GM19438 (cell line): ENCODE measurements at regions not wholly inside any gene's neighbourhood (a gene's known extent, or its start where the extent isn't known, plus 50 kb on each side); places are given as distances from the start of the nearest gene placed in this dataset.
"Not testable (repeated sequence)": the region's sequence is repeated elsewhere in the genome, so short reads cannot be mapped to it uniquely, and the experiment has no call there.

Experiments used
- ATAC-seq: cut with Tn5 transposase; IDR thresholded peaks from one replicate; pipeline ENCODE4 v1.9.1; 2021; ENCODE audit warnings: low read depth; ENCODE audit not compliant: unreplicated experiment

GRCh38 chr3:125695688-125696087 lies 100.4 kb upstream of the OSBPL11 start:
- ATAC-seq = no peak

- ATAC-seq = not testable (repeated sequence)
Observed at GRCh38 chr3:125697126-125697525, 101.8 kb upstream of the OSBPL11 start.

GRCh38 chr3:125697979-125698640 lies 102.8 kb upstream of the OSBPL11 start:
- not testable (repeated sequence) for ATAC-seq

GRCh38 chr3:125715651-125716050 lies 120.4 kb upstream of the OSBPL11 start:
- no peak for ATAC-seq

- not testable (repeated sequence) for ATAC-seq
Observed at GRCh38 chr3:125732151-125732550, 136.9 kb upstream of the OSBPL11 start.

GRCh38 chr3:125741991-125742718 lies 146.9 kb upstream of the OSBPL11 start:
- not testable (repeated sequence) for ATAC-seq

- ATAC-seq = not testable (repeated sequence)
Observed at GRCh38 chr3:125742845-125743244, 147.5 kb upstream of the OSBPL11 start.

- not testable (repeated sequence) for ATAC-seq
Observed at GRCh38 chr3:125757050-125757449, 161.8 kb upstream of the OSBPL11 start.

GRCh38 chr3:125758641-125759130 lies 163.4 kb upstream of the OSBPL11 start:
- not testable (repeated sequence) for ATAC-seq

- ATAC-seq = not testable (repeated sequence)
Observed at GRCh38 chr3:125762601-125763000, 167.3 kb upstream of the OSBPL11 start.

GRCh38 chr3:125766285-125766826 lies 171.1 kb upstream of the OSBPL11 start:
- not testable (repeated sequence) for ATAC-seq

- ATAC-seq = not testable (repeated sequence)
Observed at GRCh38 chr3:125766931-125767330, 171.6 kb upstream of the OSBPL11 start.

GRCh38 chr3:125767641-125768040 lies 172.3 kb upstream of the OSBPL11 start:
- no peak for ATAC-seq

- not testable (repeated sequence) for ATAC-seq
Observed at GRCh38 chr3:125768821-125769220, 173.5 kb upstream of the OSBPL11 start.

GRCh38 chr3:125771506-125771905 lies 176.2 kb upstream of the OSBPL11 start:
- not testable (repeated sequence) for ATAC-seq

- ATAC-seq = not testable (repeated sequence)
Observed at GRCh38 chr3:125774433-125775034, 179.2 kb upstream of the OSBPL11 start.

- ATAC-seq = not testable (repeated sequence)
Observed at GRCh38 chr3:125775106-125775505, 179.8 kb upstream of the OSBPL11 start.

GRCh38 chr3:125775606-125776294 lies 180.5 kb upstream of the OSBPL11 start:
- ATAC-seq = not testable (repeated sequence)

- not testable (repeated sequence) for ATAC-seq
Observed at GRCh38 chr3:125779276-125779675, 184.0 kb upstream of the OSBPL11 start.

GRCh38 chr3:125779918-125780317 lies 184.6 kb upstream of the OSBPL11 start:
- not testable (repeated sequence) for ATAC-seq
